ENCODE measurements at regions not wholly inside any gene's neighbourhood (a gene's known extent, or its start where the extent isn't known, plus 50 kb on each side); places are given as distances from the start of the nearest gene placed in this dataset.

DNA sequence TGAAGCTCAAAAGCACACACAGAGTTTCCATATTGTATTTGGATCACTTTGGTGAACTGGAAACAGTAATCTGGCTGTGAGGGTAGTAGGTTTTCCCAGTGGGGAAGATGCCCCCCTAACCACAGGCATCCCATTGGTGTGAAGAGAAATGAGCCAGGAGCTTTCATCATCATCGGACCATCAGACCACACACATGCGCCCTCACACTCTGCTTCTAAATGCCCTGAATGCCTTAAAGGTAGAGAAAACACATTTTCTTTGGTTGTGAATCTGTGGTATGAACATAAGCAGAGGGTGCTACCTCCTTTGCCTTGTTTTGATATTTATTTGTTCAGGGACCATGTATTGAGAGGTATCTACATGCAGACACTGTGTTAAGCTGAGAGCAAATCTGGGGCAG, 79.0 kb upstream of the DNAH14 start:
- TF ChIP-seq, protein P1, sequence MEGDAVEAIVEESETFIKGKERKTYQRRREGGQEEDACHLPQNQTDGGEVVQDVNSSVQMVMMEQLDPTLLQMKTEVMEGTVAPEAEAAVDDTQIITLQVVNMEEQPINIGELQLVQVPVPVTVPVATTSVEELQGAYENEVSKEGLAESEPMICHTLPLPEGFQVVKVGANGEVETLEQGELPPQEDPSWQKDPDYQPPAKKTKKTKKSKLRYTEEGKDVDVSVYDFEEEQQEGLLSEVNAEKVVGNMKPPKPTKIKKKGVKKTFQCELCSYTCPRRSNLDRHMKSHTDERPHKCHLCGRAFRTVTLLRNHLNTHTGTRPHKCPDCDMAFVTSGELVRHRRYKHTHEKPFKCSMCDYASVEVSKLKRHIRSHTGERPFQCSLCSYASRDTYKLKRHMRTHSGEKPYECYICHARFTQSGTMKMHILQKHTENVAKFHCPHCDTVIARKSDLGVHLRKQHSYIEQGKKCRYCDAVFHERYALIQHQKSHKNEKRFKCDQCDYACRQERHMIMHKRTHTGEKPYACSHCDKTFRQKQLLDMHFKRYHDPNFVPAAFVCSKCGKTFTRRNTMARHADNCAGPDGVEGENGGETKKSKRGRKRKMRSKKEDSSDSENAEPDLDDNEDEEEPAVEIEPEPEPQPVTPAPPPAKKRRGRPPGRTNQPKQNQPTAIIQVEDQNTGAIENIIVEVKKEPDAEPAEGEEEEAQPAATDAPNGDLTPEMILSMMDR (IDR thresholded peaks at IDR 0.05; ENCODE audit: low read depth, low read length), result no peak
- no peak overlapping the region for H3K4me3 ChIP-seq (ENCODE audit: low read depth, low read length)

DNA sequence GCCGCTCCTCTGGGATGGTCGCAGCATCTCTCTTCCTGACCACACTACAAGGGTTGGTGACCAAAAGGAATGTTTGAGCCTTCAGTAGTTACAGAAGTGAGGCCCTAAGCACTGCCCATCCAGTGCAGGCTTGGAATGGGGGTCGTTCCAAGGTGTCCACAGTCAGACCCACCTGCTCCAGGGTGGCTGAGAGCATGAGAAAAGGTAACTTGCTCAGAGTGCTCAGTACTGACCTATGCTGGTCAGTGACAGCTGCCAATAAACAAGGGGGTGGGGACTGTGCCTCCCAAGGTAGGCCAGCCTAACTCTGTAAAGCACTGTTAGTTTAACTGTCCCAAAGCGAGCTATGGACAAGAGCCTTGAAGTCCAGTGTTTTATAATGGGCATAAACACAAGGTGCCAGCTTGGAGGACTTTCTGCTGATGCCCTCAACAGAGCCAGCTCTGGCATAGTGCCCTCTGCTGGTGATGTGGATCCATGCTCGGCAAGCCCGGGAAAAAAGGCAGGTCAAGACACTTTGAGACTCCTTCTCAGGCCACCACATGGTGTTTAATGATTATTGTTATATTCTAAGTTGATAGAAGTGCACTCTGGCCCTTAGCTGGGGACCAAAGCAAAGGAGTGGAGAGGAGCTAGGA, 78.1 kb upstream of the DNAH14 start:
- H3K4me3 ChIP-seq (ENCODE audit: low read depth, low read length), result no peak overlapping the region
- TF ChIP-seq, protein P1 (IDR thresholded peaks at IDR 0.05; ENCODE audit: low read depth, low read length), result peak; percentile 74

DNA sequence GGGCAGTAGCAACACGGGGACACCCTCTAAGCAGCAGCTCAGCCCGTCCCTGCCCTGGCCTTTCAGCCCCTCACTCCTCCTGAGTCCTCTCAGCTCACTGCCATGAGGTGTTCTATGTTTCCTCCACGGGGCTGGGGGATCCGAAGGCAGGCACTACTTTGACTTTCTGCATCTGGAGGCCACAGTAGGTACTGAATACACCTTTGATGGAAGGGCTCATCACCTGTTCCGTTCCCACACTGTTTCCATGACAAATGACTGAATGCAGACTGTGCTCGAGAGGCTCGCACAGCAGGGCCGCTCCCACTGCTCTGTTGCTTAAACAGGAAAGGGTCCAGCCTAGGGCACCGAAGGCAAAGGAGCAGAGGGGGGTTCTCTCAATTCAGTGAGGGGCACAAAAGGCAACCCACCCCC, 77.6 kb upstream of the DNAH14 start:
- H3K4me3 ChIP-seq (ENCODE audit: low read depth, low read length), result no peak overlapping the region
- TF ChIP-seq, protein P1 (IDR thresholded peaks at IDR 0.05; ENCODE audit: low read depth, low read length), result no peak

DNA sequence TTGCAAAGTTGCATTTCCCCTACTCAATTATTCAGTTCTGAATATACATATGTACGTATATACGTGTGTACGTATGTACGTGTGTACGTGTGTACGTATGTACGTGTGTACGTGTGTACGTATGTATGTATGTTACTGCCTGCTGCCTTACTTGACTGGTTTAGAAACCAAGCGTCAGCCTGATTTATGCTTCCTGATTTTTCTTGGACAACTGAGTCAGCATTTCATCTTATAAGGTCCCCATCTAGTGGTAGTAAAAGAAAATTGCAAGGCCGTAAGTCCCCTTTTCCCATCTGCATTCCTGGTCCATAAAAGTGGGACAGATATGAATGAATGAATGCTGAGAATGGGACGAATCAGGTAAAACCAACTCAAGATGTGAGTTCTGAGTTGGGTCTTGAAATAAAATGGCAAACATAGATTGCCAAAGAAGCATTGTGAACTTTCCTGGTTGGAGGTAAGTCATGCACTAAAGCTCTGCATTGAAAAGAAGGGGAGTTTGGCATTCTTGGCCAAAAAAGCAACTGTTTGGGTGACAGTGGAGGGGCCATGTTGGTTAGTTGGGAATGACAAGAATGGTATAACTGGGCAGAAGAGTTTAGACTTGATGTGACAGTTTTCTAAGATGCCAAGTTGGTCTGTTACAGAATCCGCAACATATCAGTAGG, 76.4 kb upstream of the DNAH14 start:
- TF ChIP-seq, protein P1 (IDR thresholded peaks at IDR 0.05; ENCODE audit: low read depth, low read length), result peak; percentile 67
- H3K4me3 ChIP-seq (ENCODE audit: low read depth, low read length), result no peak overlapping the region

DNA sequence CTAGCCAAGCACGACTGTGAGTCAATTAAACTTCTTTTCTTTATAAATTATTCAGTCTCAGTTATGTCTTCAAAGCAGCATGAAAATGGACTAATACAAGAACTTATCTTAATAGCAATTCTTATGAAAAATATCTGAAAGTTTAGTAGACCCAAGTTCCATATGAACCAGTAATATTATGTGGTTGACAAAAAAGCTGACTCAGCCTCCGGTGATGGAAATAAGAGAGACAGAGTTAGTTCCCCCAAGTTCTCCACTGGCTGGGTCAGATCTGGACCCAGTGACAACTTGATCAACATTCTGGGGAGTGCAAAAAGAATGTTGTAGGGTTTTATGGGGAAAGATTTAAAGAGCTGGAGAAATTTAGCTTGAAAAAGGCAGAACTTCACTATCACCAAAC, 72.5 kb upstream of the DNAH14 start:
- H3K4me3 ChIP-seq (ENCODE audit: low read depth, low read length), result no peak overlapping the region
- TF ChIP-seq, protein P1 (IDR thresholded peaks at IDR 0.05; ENCODE audit: low read depth, low read length), result no peak

DNA sequence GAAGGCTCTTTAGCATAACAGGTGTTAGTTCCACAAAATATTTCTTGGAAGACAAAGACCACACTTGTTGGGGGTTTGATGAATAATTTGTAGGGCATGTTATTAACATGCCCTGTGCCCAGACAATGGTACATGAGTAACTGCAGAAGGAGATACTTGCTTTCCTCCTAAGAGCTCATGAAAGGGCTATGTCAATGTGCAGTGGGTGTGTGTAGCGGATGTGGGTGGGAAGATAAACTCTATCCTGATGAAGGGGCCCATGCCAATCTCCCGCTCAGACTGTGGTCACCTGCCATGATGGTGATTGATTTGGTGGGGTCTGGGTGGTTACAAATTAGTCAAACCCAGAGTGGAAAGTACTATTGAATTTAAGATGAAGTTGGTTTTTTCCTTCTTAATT, 69.8 kb upstream of the DNAH14 start:
- TF ChIP-seq, protein P1 (IDR thresholded peaks at IDR 0.05; ENCODE audit: low read depth, low read length), result no peak
- H3K4me3 ChIP-seq (ENCODE audit: low read depth, low read length), result no peak overlapping the region
